ENCODE measurements at regions not wholly inside any gene's neighbourhood (a gene's known extent, or its start where the extent isn't known, plus 50 kb on each side); places are given as distances from the start of the nearest gene placed in this dataset.

GRCh38 chr12:107464644-107465043, 221.0 kb upstream of the PWP1 start:
- H3K9me3 ChIP-seq (ENCODE audit: control insufficient read depth, insufficient read depth, low read depth, low read length), result no peaks in the 10 kb centered on the region
- CTCF ChIA-PET, result no interaction called here
- TF ChIP-seq ZNF175 (tag by site-specific recombination; IDR thresholded peaks at IDR 0.05) (no peak), ZNF488 (tag by site-specific recombination; IDR thresholded peaks at IDR 0.05) (no peak), ZNF626 (tag by site-specific recombination; IDR thresholded peaks at IDR 0.05) (no peak), ZNF350 (tag by site-specific recombination; IDR thresholded peaks at IDR 0.05) (no peak), YY2 (tag by site-specific recombination; IDR thresholded peaks at IDR 0.05) (no peak), PRDM1 (tag by site-specific recombination; IDR thresholded peaks at IDR 0.05) (no peak), ZNF830 (tag by site-specific recombination; IDR thresholded peaks at IDR 0.05; ENCODE audit: low read depth) (no peak)
- TF ChIP-seq, protein P1, sequence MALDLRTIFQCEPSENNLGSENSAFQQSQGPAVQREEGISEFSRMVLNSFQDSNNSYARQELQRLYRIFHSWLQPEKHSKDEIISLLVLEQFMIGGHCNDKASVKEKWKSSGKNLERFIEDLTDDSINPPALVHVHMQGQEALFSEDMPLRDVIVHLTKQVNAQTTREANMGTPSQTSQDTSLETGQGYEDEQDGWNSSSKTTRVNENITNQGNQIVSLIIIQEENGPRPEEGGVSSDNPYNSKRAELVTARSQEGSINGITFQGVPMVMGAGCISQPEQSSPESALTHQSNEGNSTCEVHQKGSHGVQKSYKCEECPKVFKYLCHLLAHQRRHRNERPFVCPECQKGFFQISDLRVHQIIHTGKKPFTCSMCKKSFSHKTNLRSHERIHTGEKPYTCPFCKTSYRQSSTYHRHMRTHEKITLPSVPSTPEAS (tag by site-specific recombination; IDR thresholded peaks at IDR 0.05), result no peak
- TF ChIP-seq, protein P2, sequence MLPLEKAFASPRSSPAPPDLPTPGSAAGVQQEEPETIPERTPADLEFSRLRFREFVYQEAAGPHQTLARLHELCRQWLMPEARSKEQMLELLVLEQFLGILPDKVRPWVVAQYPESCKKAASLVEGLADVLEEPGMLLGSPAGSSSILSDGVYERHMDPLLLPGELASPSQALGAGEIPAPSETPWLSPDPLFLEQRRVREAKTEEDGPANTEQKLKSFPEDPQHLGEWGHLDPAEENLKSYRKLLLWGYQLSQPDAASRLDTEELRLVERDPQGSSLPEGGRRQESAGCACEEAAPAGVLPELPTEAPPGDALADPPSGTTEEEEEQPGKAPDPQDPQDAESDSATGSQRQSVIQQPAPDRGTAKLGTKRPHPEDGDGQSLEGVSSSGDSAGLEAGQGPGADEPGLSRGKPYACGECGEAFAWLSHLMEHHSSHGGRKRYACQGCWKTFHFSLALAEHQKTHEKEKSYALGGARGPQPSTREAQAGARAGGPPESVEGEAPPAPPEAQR (tag by site-specific recombination; IDR thresholded peaks at IDR 0.05), result no peak
- TF ChIP-seq, protein P3, sequence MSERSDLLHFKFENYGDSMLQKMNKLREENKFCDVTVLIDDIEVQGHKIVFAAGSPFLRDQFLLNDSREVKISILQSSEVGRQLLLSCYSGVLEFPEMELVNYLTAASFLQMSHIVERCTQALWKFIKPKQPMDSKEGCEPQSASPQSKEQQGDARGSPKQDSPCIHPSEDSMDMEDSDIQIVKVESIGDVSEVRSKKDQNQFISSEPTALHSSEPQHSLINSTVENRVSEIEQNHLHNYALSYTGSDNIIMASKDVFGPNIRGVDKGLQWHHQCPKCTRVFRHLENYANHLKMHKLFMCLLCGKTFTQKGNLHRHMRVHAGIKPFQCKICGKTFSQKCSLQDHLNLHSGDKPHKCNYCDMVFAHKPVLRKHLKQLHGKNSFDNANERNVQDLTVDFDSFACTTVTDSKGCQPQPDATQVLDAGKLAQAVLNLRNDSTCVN (tag by site-specific recombination; optimal IDR thresholded peaks at IDR 0.05), result no peak
- no peaks in the 10 kb centered on the region for H3K36me3 ChIP-seq (ENCODE audit: control insufficient read depth in 2 of 2, insufficient read depth in 1 of 2, low read length in 2 of 2)
- no peak overlapping the region for H3K4me3 ChIP-seq (ENCODE audit: low read depth, low read length)
- POLR2A ChIA-PET, result no interaction called here
- no peak overlapping the region for H3K27ac ChIP-seq (ENCODE audit: extremely low read depth, low read depth, low read length)
- no peaks in the 10 kb centered on the region for H3K4me1 ChIP-seq (ENCODE audit: control insufficient read depth, insufficient read depth, low read length)

DNA sequence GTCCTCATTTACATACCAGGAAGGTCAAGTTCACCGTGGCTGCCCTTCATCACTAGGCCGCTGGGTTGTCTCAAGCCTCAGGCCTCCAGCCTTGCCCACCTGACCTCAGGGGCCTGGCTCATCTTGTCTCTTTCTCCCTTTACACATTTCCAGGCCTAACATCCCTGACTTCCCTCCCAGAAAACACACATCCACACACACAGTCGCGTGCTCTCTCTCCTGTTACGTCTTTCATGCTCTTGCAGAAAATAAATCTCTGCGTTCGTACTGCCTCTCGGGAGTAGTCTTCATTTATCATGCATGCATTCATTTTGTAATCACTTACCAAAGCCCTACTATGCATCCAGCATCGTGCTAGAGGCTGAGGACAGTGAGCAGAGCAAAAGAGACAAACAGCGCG, 220.0 kb upstream of the PWP1 start:
- no peaks in the 10 kb centered on the region for H3K4me1 ChIP-seq (ENCODE audit: control insufficient read depth, insufficient read depth, low read length)
- no peak overlapping the region for H3K4me3 ChIP-seq (ENCODE audit: low read depth, low read length)
- no peaks in the 10 kb centered on the region for H3K9me3 ChIP-seq (ENCODE audit: control insufficient read depth, insufficient read depth, low read depth, low read length)
- ChIA-PET POLR2A (no interaction called here), CTCF (no interaction called here)
- H3K36me3 ChIP-seq (ENCODE audit: control insufficient read depth in 2 of 2, insufficient read depth in 1 of 2, low read length in 2 of 2), result no peaks in the 10 kb centered on the region
- H3K27ac ChIP-seq (ENCODE audit: extremely low read depth, low read depth, low read length), result no peak overlapping the region
- TF ChIP-seq ZNF138 (tag by site-specific recombination; IDR thresholded peaks at IDR 0.05; ENCODE audit: borderline replicate concordance) (no peak), ZNF514 (tag by site-specific recombination; IDR thresholded peaks at IDR 0.05) (no peak), KLF17 (tag by site-specific recombination; IDR thresholded peaks at IDR 0.05) (no peak), ZNF114 (tag by site-specific recombination; IDR thresholded peaks at IDR 0.05) (no peak), ZNF394 (tag by site-specific recombination; IDR thresholded peaks at IDR 0.05; ENCODE audit: borderline replicate concordance) (no peak), ZFP3 (tag by site-specific recombination; IDR thresholded peaks at IDR 0.05; ENCODE audit: low read depth) (no peak), REST (tag by site-specific recombination; IDR thresholded peaks at IDR 0.05) (no peak), ZNF221 (tag by site-specific recombination; IDR thresholded peaks at IDR 0.05; ENCODE audit: borderline replicate concordance) (no peak), ZNF791 (tag by site-specific recombination; IDR thresholded peaks at IDR 0.05) (no peak), ZSCAN30 (tag by site-specific recombination; IDR thresholded peaks at IDR 0.05) (no peak), ZNF214 (tag by site-specific recombination; IDR thresholded peaks at IDR 0.05; ENCODE audit: borderline replicate concordance) (no peak), KLF10 (tag by site-specific recombination; IDR thresholded peaks at IDR 0.05) (no peak), SP7 (tag by site-specific recombination; IDR thresholded peaks at IDR 0.05) (no peak), ZNF548 (tag by site-specific recombination; IDR thresholded peaks at IDR 0.05) (no peak)
- TF ChIP-seq, protein P1 (tag by site-specific recombination; IDR thresholded peaks at IDR 0.05), result no peak
